ENCODE measurements at regions not wholly inside any gene's neighbourhood (a gene's known extent, or its start where the extent isn't known, plus 50 kb on each side); places are given as distances from the start of the nearest gene placed in this dataset.

DNA sequence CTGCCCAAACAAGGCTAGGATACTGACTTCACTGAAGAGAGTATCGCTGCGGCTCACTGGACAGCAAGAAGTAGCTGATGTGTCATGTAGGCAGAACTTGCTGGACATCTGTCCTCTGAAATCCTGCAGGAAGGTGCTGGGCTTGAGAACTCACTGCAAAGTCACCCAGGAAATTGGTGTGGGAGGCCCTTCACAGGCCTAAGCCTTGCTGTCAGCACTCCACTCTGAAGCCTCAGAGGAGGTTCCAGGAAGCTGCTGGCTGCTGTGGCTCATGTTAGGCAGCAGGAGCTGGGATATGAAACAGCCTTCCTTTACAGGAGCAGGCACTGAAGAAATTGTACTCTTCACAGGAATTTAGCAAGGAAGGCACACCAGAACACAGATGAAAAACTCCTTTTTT, 88.3 kb upstream of the CCDC68 start:
- peak; percentile 17 for DNase-seq (ENCODE audit: low spot score)

DNA sequence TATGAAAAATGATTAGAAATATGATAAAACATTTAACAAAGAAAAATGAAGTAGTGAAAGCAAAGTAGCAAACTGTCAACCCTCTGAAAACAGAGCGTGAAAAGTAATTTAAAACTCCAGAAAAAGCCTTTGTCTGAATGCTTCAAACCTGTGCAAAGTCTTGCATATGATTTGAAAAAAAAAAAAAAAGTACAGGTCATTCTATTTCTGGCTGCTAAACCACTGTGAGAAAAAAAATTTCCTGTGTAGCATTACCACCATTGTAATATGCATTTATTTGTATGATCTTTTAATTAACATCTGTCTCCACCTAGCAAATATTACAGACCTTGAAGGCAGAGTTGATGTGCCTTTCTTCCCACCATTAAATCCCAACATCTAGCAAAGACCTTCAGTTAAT, 82.1 kb upstream of the CCDC68 start:
- no peak for DNase-seq (ENCODE audit: low spot score)

DNA sequence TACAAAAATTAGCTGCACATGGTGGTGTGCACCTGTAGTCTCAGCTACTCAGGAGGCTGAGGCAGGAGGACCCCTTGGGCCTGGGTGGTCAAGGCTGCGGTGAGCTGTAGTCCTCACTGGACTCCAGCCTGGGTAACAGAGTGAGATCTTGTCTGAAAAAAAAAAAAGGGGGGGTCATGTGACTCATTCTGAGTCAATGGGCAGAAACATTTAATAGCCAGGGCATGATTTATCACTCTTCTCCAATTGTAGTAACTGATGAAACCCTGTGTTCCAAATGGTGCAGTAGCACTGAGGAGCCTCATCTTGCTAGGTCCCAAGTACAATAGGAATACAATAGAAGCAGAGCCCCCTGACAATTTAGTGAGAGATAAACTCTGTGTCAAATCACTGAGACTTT, 78.9 kb upstream of the CCDC68 start:
- peak; percentile 30 for DNase-seq (ENCODE audit: low spot score)

DNA sequence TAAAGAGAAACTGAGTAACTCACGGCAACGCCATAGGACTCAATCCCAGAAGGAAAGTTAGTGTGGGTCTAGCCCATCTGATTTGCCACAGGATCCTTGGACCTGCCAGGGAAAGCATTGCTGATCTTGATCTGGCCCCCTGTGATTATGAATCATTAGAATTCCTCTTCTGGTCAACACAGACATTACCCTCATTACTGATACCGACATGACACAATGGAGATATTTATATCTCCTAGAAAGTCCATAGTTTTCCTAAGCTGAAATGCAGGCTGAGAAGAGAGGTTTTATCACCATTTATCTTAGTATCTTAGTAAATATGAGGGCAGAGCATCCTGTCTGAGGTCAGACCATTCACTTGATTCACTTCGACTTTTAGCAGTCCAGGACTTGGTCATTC, 75.5 kb upstream of the CCDC68 start:
- no peak for DNase-seq (ENCODE audit: low spot score)

DNA sequence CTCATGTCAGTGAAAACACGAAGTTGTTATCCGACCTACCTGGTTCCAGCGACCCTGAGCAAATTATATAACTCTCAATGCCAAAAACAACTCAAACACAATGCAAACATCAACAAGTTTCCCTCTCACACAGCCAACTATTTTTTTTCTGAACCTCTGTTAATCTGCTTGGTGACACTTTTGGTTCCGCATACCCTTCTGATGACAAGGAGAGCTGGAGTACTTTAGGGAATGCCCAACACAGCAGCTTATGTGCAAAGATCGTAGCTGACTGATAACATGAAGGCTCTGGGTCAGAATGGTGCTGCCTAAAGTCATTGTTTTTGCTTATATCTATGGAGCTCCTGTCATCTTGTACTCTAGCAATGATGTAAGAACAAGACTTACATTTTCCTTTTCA, 72.7 kb upstream of the CCDC68 start:
- DNase-seq (ENCODE audit: low spot score) = no peak

DNA sequence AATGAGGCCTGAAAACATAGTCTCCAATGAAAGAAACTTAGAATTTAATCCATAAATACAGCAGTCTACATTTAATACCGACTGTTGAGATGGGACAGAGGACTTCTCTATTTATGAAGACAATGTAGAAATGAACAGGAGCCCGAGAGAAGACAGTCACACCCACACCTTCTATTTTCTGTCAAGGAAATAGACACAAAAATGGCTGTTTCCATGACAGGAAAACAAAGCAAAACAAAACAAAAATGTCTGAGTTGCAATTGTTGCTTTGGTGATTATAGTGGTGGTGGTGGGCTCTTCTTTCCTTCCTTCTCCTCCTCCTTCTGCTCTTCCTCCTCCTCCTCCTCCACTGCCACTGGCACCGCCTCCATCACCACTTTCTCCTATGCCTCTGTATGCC, 72.3 kb upstream of the CCDC68 start:
- DNase-seq (ENCODE audit: low spot score) = no peak

- no peak for DNase-seq (ENCODE audit: low spot score)
Observed at GRCh38 chr18:55031164-55031563, 71.9 kb upstream of the CCDC68 start.

DNA sequence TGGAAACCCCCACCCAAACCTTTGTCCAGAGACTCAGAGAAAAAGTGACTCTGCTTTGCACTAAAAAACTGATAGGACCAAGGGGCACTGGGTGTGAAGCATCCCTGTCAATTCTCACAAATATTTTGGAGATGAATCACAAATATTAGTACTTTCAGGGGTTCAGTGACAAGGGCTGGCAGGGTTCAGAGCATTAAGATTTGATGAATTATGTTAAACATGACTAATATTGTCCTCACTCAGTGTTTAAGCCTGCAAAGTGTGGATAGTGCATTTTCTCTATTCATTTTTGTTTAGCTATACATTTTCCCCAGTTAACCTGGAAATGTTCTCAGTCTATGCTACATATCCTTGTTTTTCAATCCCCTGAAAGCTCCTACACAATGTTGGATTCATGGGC, 65.3 kb upstream of the CCDC68 start:
- no peak for DNase-seq (ENCODE audit: low spot score)

DNA sequence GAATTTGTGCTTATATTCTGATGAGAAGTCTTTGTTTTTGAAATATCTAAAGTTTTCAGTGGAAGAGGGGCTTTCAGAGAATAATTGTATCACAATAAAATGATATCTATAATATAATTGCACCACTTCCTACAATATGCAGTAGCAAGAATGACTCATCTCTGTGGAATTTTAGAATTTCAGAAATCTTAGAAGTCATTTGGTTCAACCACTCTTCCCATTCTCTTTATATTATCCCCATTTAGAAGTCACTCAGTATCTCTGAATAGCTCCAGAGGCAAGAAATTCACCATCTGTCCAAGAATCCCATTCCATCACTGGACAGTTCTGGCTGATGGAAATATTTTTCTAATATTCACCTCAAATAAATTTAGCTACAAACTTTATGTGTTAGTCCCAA, 59.3 kb upstream of the CCDC68 start:
- peak; percentile 56 for DNase-seq (ENCODE audit: low spot score)

DNA sequence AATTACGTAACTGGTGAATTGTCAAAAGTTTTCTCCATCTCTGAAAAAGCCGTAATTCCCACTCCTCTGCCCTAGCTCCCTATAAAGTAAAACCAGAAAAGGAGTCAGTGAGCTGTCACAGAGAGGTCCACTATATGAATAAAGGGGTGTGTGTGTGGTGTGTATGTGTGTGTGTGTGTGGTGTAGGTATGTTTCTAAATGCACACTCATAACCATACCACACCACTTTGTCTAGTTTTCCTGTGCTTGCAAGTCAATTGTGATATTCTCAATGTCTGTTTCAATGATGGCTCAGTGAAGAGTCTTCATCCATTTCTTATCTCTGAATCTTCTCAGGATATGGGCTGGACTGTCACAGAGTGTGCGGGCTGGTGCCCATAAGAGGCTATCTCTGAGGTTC, 54.8 kb upstream of the CCDC68 start:
- DNase-seq (ENCODE audit: low spot score) = no peak

DNA sequence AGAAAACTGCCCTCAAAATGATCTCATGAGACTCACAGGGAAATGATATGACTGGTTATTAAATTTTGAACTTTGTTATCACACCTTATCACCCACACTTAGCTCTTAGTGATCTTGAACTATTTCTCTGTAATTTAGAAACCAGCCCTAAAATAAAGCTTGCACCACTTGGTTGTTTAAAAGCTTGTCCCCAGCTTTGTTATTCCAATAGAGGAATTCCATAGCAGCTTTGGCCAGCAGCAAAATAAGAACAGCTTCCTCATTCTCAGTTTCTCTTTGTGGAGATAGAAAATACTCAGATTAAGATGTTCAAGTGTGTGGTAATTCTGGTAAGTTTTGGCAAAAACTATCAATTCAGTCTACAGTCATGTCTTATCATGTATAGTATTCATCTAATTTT, 54.4 kb upstream of the CCDC68 start:
- DNase-seq (ENCODE audit: low spot score) = no peak

GRCh38 chr18:55013086-55013485, 53.8 kb upstream of the CCDC68 start:
- DNase-seq (ENCODE audit: low spot score) = no peak

- peak; percentile 30 for DNase-seq (ENCODE audit: low spot score)
Observed at GRCh38 chr18:55012008-55012407, 52.7 kb upstream of the CCDC68 start.
